PC-3 (cell line): ENCODE measurements at regions not wholly inside any gene's neighbourhood (a gene's known extent, or its start where the extent isn't known, plus 50 kb on each side); places are given as distances from the start of the nearest gene placed in this dataset.

ENCODE experiments used
- CTCF ChIP-seq: fragments of 300-600 bp; sonication (generic); conservative IDR thresholded peaks from 2 replicates; pipeline ENCODE4 v1.5.1; 2017; ENCODE audit warnings: antibody characterized with exemption, low read depth, mild to moderate bottlenecking, low read length
- EZH2 ChIP-seq: fragments of 300-600 bp; sonication (generic); IDR thresholded peaks from one replicate; pipeline ENCODE4 v1.6.1; 2017; ENCODE audit warnings: antibody characterized with exemption, mild to moderate bottlenecking, low read length; ENCODE audit not compliant: unreplicated experiment

DNA sequence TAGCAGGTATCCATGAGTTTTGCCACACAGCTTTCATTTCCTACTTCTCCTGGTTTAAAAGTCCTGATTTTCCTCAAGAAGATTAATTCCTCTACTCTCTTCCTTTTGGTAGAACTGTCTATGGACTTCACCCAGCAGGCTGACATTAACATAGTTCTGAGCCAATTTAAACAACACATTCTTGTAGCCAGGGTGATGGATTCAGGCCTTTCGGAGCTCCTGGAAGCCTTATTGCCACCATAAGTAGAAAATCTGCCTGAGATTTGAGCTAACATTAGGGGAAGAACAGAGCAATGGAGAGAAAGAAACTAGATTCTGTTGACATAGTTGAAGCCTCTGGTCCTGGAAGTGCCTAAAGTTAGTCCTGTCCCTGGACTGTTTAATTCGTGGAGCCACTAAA, 449.8 kb downstream of the TAFA4 start:
- no peak for TF ChIP-seq CTCF
- TF ChIP-seq EZH2: no peak
